SJSA1 (cell line): ENCODE measurements at regions not wholly inside any gene's neighbourhood (a gene's known extent, or its start where the extent isn't known, plus 50 kb on each side); places are given as distances from the start of the nearest gene placed in this dataset.
"Not testable (repeated sequence)": the region's sequence is repeated elsewhere in the genome, so short reads cannot be mapped to it uniquely, and the experiment has no call there.

Source experiments
- DNase-seq, 2 experiments: peaks; one replicate each; pipeline ENCODE4 v3.0.0-alpha.2; 2015 to 2020; ENCODE audit warnings: low spot score in 2 of 2, low read depth in 1 of 2
- H3K27ac ChIP-seq: fragments of 250-450 bp; sonication (Bioruptor Pico); 2 replicates; pipeline ENCODE4 v1.5.1; 2020; ENCODE audit warnings: mild to moderate bottlenecking, moderate library complexity
- H3K27me3 ChIP-seq: fragments of 250-450 bp; sonication (Bioruptor Pico); replicated peaks from 2 replicates; pipeline ENCODE4 v1.5.1; 2020; ENCODE audit warnings: mild to moderate bottlenecking, moderate library complexity
- H3K36me3 ChIP-seq: fragments of 250-450 bp; sonication (Bioruptor Pico); 2 replicates; pipeline ENCODE4 v1.5.1; 2020; ENCODE audit warnings: mild to moderate bottlenecking
- H3K4me1 ChIP-seq: fragments of 250-450 bp; sonication (Bioruptor Pico); replicated peaks from 2 replicates; pipeline ENCODE4 v1.6.1; 2021; ENCODE audit warnings: mild to moderate bottlenecking
- H3K4me3 ChIP-seq: fragments of 250-450 bp; sonication (Bioruptor Pico); 2 replicates; pipeline ENCODE4 v1.5.1; 2020; ENCODE audit warnings: mild to moderate bottlenecking
- H3K9me3 ChIP-seq: fragments of 250-450 bp; sonication (Bioruptor Pico); replicated peaks from 2 replicates; pipeline ENCODE4 v1.5.1; 2020; ENCODE audit warnings: mild to moderate bottlenecking

GRCh38 chr4:137378821-137379220, 153.5 kb downstream of the PCDH18 start:
- no peaks in the 10 kb centered on the region for H3K27me3 ChIP-seq
- H3K4me3 ChIP-seq, result no peak overlapping the region
- H3K36me3 ChIP-seq, result no peaks in the 10 kb centered on the region
- H3K9me3 ChIP-seq, result no peaks in the 10 kb centered on the region
- H3K27ac ChIP-seq, result no peak overlapping the region
- no peak for DNase-seq
- no peaks in the 10 kb centered on the region for H3K4me1 ChIP-seq

GRCh38 chr4:137378393-137378792, 153.9 kb downstream of the PCDH18 start:
- no peaks in the 10 kb centered on the region for H3K9me3 ChIP-seq
- H3K4me3 ChIP-seq, result no peak overlapping the region
- no peak overlapping the region for H3K27ac ChIP-seq
- H3K4me1 ChIP-seq, result no peaks in the 10 kb centered on the region
- H3K36me3 ChIP-seq, result no peaks in the 10 kb centered on the region
- DNase-seq, result no peak
- H3K27me3 ChIP-seq, result no peaks in the 10 kb centered on the region

- H3K27ac ChIP-seq, result no peak overlapping the region
- H3K4me3 ChIP-seq, result no peak overlapping the region
- H3K36me3 ChIP-seq, result no peaks in the 10 kb centered on the region
- H3K4me1 ChIP-seq, result no peaks in the 10 kb centered on the region
- no peaks in the 10 kb centered on the region for H3K27me3 ChIP-seq
- DNase-seq, result no peak
- no peaks in the 10 kb centered on the region for H3K9me3 ChIP-seq
These were observed 156.0 kb downstream of the PCDH18 start for GRCh38 chr4:137376312-137376711.

DNA sequence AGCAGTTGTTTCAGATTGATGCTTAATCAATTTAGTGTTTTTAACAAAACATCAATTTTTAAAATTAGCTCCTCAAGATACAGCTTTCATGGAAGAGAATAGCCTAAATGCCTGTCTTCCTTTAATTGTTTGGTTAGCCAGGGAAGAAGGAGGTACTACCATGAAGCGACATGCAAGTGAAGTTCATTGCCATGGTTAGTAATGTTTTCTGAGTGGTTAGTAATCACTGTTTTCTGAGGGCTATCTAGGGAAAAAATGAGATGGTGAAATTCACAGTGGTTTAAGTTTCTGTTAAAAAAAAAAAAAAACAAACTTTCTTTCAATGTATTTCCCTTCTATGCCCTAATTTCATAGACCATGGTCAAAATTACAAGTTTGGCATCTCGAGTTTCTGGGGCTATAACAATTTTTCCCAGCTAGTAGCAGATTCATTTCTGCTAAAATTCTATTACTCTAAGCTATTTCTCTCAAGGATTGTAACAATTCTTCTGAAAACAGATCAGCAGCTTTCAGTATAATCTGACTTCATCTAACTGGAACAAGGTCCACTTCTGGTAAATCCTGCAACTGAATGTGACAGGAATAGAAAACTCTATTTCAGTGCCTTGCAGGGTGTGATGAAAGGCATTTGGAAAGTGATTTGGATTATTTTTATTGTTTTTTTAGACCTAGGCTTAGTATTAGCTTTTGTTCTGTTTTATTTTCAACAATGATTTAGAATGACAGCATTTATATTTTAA, 157.0 kb downstream of the PCDH18 start:
- Histone ChIP-seq H3K27ac (no peak overlapping the region), H3K9me3 (no peaks in the 10 kb centered on the region)

GRCh38 chr4:137370679-137371078, 161.6 kb downstream of the PCDH18 start:
- Histone ChIP-seq H3K27me3 (no peaks in the 10 kb centered on the region), H3K36me3 (no peaks in the 10 kb centered on the region), H3K9me3 (no peaks in the 10 kb centered on the region), H3K27ac (peak overlapping the region; percentile 4; the same call in 1 of the 2 replicates), H3K4me1 (peaks cover 20% of the 10 kb centered on the region), H3K4me3 (no peak overlapping the region)
- DNase-seq, result no peak

More for the DNA sequence above, 157.0 kb downstream of the PCDH18 start:
- H3K36me3 ChIP-seq, result no peaks in the 10 kb centered on the region
- H3K27me3 ChIP-seq, result no peaks in the 10 kb centered on the region
- H3K4me1 ChIP-seq, result peaks cover 6% of the 10 kb centered on the region
- H3K4me3 ChIP-seq, result no peak overlapping the region
- DNase-seq, result no peak

- Histone ChIP-seq H3K27ac (peak overlapping the region; percentile 23; the same call in 1 of the 2 replicates), H3K4me3 (no peak overlapping the region), H3K9me3 (no peaks in the 10 kb centered on the region), H3K4me1 (peaks cover 20% of the 10 kb centered on the region), H3K27me3 (no peaks in the 10 kb centered on the region), H3K36me3 (no peaks in the 10 kb centered on the region)
- peak in 1 of 2 experiments; percentile 33 for DNase-seq
These were observed 162.1 kb downstream of the PCDH18 start for GRCh38 chr4:137370206-137370633.

DNA sequence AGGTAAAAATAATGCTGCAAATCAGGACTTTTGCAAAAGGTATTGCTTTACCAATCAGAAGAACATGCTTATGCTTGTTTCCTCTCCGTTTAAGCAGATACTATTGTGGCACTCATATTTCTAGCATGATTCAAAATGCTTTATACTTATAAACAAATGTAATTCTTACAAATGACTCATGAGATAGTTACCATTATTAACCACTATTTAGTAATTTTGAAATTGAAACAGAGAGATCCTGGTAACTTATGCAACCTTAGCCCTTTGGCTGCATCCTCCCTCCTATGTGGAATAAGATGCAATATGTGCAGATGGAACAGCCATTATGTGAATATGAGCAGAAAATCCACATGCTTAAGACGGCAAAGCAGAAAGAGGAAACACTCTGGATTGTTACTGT, 164.7 kb downstream of the PCDH18 start:
- peaks cover 20% of the 10 kb centered on the region for H3K4me1 ChIP-seq
- no peak overlapping the region for H3K4me3 ChIP-seq
- H3K27me3 ChIP-seq, result no peaks in the 10 kb centered on the region
- no peaks in the 10 kb centered on the region for H3K9me3 ChIP-seq
- no peaks in the 10 kb centered on the region for H3K36me3 ChIP-seq
- DNase-seq, result no peak
- H3K27ac ChIP-seq, result no peak overlapping the region

- Histone ChIP-seq H3K27me3 (no peaks in the 10 kb centered on the region), H3K4me1 (peaks cover 13% of the 10 kb centered on the region), H3K36me3 (no peaks in the 10 kb centered on the region), H3K9me3 (no peaks in the 10 kb centered on the region), H3K27ac (no peak overlapping the region), H3K4me3 (no peak overlapping the region)
- no peak for DNase-seq
These were observed 168.8 kb downstream of the PCDH18 start for GRCh38 chr4:137363496-137363895.

GRCh38 chr4:137361756-137362470, 170.4 kb downstream of the PCDH18 start:
- DNase-seq, result no peak
- Histone ChIP-seq H3K27me3 (no peaks in the 10 kb centered on the region), H3K4me1 (peaks cover 6% of the 10 kb centered on the region), H3K4me3 (no peak overlapping the region), H3K27ac (no peak overlapping the region), H3K9me3 (no peaks in the 10 kb centered on the region), H3K36me3 (no peaks in the 10 kb centered on the region)

DNA sequence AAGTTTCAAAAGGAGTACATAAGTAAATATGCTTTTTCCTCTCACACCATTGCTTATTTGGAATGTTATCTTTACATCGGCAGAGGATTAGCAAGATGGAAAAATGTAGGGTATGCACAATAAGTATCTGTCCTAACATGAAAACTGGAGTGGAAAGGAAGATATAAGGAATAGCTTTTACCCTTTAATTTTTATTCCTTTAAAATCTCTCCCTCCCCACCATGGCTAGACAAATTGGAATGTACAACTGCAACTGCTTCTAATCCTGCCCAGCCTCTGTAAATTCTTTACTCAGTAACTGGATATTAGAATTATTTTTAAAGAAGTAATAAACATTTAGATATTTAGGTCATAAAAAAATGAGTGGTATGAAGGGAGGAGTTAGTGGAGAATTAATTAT, 171.5 kb downstream of the PCDH18 start:
- H3K36me3 ChIP-seq, result no peaks in the 10 kb centered on the region
- H3K27ac ChIP-seq, result no peak overlapping the region
- H3K27me3 ChIP-seq, result no peaks in the 10 kb centered on the region
- no peaks in the 10 kb centered on the region for H3K9me3 ChIP-seq
- peaks cover 6% of the 10 kb centered on the region for H3K4me1 ChIP-seq
- no peak for DNase-seq
- no peak overlapping the region for H3K4me3 ChIP-seq

GRCh38 chr4:137359691-137360315, 172.5 kb downstream of the PCDH18 start:
- H3K27ac ChIP-seq, result no peak overlapping the region
- H3K9me3 ChIP-seq, result no peaks in the 10 kb centered on the region
- peaks cover 6% of the 10 kb centered on the region for H3K4me1 ChIP-seq
- no peak overlapping the region for H3K4me3 ChIP-seq
- DNase-seq, result no peak
- no peaks in the 10 kb centered on the region for H3K27me3 ChIP-seq
- H3K36me3 ChIP-seq, result no peaks in the 10 kb centered on the region

DNA sequence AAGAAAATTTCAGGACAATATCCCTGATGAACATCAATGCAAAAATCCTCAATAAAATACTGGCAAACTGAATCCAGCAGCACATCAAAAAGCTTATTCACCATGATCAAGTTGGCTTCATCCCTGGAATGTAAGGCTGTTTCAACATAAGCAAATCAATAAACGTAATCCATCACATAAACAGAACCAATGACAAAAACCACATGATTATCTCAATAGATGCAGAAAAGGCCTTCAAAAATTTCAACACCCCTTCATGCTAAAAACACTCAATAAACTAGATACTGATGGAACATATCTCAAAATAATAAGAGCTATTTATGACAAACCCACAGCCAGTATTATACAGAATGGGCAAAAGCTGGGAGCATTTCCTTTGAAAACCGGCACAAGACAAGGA, 177.7 kb downstream of the PCDH18 start:
- not testable (repeated sequence) for H3K36me3 ChIP-seq, DNase-seq, H3K27me3 ChIP-seq, H3K9me3 ChIP-seq, H3K4me3 ChIP-seq, H3K27ac ChIP-seq, H3K4me1 ChIP-seq

DNA sequence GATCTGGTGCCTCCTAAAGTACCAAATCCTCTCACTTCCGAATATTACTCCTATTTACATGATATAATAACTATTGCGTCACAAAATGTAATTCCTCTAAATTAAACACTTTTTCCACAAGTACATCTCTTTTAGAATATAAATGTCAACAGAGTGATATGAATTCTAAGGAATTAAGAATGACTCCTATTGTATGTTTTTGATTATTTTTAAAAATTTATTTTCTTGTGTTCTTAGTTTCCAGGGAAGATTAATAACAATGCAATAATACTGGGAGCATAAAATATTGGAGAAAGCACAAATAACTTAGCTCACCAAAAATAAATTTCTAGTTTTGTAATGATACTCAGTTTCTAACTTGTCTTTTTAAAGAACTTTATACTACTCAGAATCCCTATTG, 184.9 kb downstream of the PCDH18 start:
- H3K27me3 ChIP-seq, result no peaks in the 10 kb centered on the region
- H3K9me3 ChIP-seq, result no peaks in the 10 kb centered on the region
- H3K4me3 ChIP-seq, result no peak overlapping the region
- H3K4me1 ChIP-seq, result no peaks in the 10 kb centered on the region
- no peaks in the 10 kb centered on the region for H3K36me3 ChIP-seq
- no peak overlapping the region for H3K27ac ChIP-seq
- no peak for DNase-seq

DNA sequence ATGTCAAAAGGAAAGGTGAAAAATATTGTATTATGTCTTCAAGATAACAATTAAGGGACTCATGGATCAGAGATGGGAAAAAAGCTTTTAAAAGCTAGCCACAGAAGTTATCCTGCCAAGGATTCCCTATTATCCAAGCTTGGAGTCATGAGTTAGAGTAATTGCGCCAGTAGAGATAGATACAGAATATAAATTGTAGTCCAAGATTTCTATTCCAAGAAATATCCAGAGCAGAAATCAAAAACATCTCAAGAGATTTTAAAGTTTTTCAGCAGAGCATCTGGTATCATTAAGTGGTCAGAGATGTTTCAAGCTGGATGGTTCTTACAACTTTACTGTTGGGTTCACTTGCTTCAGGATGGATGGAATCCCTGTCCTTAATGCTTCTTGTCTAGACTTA, 186.7 kb downstream of the PCDH18 start:
- no peaks in the 10 kb centered on the region for H3K27me3 ChIP-seq
- H3K27ac ChIP-seq, result no peak overlapping the region
- H3K4me3 ChIP-seq, result no peak overlapping the region
- no peaks in the 10 kb centered on the region for H3K36me3 ChIP-seq
- H3K9me3 ChIP-seq, result no peaks in the 10 kb centered on the region
- no peaks in the 10 kb centered on the region for H3K4me1 ChIP-seq
- no peak for DNase-seq
